ENCODE measurements at regions not wholly inside any gene's neighbourhood (a gene's known extent, or its start where the extent isn't known, plus 50 kb on each side); places are given as distances from the start of the nearest gene placed in this dataset.
"Not testable (repeated sequence)": the region's sequence is repeated elsewhere in the genome, so short reads cannot be mapped to it uniquely, and the experiment has no call there.

- TF ChIP-seq TAF1 (IDR thresholded peaks at IDR 0.05; ENCODE audit: borderline replicate concordance, low read depth, low read length); CHD1 (IDR thresholded peaks at IDR 0.05; ENCODE audit: low read depth, low read length); GATAD2B (conservative IDR thresholded peaks at IDR 0.05; ENCODE audit: low read depth); CTCF (IDR thresholded peaks at IDR 0.05 in 2 of 3, conservative IDR thresholded peaks at IDR 0.05 in 1 of 3; ENCODE audit: control insufficient read depth in 2 of 3, extremely low read depth in 1 of 3, insufficient read depth in 1 of 3, low read depth in 3 of 3, low read length in 3 of 3); CEBPB (IDR thresholded peaks at IDR 0.05; ENCODE audit: borderline replicate concordance in 1 of 2, low read depth in 2 of 2, low read length in 2 of 2); SREBF2 (IDR thresholded peaks at IDR 0.05; ENCODE audit: low read length); ZNF274 (IDR thresholded peaks at IDR 0.05; ENCODE audit: insufficient read depth, insufficient read length); ATF3 (IDR thresholded peaks at IDR 0.05; ENCODE audit: borderline replicate concordance, extremely low read depth, low read depth, low read length); EZH2 (IDR thresholded peaks at IDR 0.05; ENCODE audit: borderline replicate concordance, control insufficient read depth, low read depth, low read length); FOXK2 (IDR thresholded peaks at IDR 0.05); HCFC1 (IDR thresholded peaks at IDR 0.05; ENCODE audit: low read length): not testable (repeated sequence)
These were observed 333.7 kb upstream of the NPAP1 start for GRCh38 chr15:24341876-24342275.

All from GM12878 (cell line).